ENCODE measurements at regions not wholly inside any gene's neighbourhood (a gene's known extent, or its start where the extent isn't known, plus 50 kb on each side); places are given as distances from the start of the nearest gene placed in this dataset.

DNA sequence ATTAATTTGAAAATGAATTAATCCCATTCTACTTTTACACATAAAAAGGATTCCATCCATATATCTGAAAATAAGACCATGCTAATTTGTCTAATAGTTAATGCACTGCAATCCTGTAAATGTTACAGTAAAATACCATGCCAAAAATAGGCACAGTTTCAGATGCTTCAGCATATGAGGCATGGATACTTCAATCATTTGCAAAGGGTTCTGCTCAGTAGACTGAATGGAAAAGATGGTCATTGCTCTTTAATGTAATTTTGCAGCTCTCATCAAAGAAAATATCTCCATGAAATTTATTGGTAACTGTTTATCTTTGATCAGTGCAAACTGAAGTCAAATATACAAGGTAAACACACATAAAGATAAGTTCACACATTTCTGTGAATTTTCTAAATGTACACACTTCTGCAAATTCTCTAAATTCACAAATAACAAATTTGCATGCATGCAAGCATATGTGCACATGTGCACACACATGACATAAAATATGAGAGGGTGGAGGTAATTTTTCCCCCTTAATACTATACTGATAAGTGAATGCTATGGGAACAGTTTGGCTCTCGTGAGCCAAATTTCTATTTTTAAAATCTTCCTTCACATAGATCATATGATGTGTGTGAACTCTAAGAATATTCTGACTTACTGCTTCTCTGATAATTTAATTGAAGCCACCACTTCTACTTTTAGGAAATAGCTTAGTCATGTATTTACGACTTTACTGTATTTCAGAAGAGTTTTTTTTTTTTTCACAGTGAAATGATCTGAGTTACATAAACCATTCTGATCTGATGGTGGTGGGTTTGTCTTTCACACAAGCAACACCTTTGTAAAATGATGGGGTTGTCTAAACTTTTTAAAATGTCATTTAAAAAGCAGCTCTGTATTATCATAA, 996.8 kb upstream of the CITED2 start:
- H3K4me3 ChIP-seq (ENCODE audit: low read depth, low read length): no peak overlapping the region
- TF ChIP-seq, protein P1, sequence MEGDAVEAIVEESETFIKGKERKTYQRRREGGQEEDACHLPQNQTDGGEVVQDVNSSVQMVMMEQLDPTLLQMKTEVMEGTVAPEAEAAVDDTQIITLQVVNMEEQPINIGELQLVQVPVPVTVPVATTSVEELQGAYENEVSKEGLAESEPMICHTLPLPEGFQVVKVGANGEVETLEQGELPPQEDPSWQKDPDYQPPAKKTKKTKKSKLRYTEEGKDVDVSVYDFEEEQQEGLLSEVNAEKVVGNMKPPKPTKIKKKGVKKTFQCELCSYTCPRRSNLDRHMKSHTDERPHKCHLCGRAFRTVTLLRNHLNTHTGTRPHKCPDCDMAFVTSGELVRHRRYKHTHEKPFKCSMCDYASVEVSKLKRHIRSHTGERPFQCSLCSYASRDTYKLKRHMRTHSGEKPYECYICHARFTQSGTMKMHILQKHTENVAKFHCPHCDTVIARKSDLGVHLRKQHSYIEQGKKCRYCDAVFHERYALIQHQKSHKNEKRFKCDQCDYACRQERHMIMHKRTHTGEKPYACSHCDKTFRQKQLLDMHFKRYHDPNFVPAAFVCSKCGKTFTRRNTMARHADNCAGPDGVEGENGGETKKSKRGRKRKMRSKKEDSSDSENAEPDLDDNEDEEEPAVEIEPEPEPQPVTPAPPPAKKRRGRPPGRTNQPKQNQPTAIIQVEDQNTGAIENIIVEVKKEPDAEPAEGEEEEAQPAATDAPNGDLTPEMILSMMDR (IDR thresholded peaks at IDR 0.05; ENCODE audit: insufficient read depth, low read length): no peak
- peak; percentile 26 for DNase-seq (ENCODE audit: low read depth)

DNA sequence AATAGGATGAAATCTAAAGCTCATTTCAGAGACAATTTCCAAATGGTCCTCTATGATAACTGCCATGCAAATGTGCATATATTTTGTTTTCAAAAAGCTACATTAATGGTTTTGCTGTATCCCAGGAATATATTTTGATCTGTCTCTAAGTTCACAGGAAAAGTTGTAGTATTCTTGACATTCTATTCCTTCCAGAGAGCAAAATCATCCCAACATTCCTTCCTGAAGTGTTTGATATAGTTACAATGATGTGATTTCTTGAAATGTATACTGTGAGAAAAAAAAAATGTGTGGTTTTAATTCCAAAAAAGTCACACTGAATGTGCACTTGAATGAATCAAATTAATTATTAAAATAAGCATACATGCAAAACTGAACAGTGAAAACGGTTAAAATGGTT, 996.0 kb upstream of the CITED2 start:
- no peak overlapping the region for H3K4me3 ChIP-seq (ENCODE audit: low read depth, low read length)
- TF ChIP-seq, protein P1 (IDR thresholded peaks at IDR 0.05; ENCODE audit: insufficient read depth, low read length): no peak
- DNase-seq (ENCODE audit: low read depth): no peak

DNA sequence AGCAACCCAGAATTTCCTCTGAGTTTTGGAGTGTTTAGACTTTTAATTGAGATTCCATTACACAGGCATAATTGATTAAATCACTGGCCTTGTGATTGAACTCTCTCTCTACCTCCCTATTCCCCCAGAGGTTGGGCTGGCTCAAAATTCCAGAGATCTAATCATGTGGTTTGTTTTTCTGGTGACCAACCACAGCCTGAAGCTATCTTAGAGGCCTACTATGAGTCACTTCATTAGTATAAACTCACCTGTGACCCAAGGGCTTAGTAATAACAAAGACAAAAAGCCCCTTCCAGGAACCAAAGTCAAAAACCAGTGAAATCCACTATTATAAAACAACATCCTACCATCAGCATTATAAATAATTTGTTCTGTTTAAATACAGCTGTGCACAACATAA, 992.5 kb upstream of the CITED2 start:
- TF ChIP-seq, protein P1 (IDR thresholded peaks at IDR 0.05; ENCODE audit: insufficient read depth, low read length): no peak
- no peak overlapping the region for H3K4me3 ChIP-seq (ENCODE audit: low read depth, low read length)
- DNase-seq (ENCODE audit: low read depth): peak; percentile 54

DNA sequence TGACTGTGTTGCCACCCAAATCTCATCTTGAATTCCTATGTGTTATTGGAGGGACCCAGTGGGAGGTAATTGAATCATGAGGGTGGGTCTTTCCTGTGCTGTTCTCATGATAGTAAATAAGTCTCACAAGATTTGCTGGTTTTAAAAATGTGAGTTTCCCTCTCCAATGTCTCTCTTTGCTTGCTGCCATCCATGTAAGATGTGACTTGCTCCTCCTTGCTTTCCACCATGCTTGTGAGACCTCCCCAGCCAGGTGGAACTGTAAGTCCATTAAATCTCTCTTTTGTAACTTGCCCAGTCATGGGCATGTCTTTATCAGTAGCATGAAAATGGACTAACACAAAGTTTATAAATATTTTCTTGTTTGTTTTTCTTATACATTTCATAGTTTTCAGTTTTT, 990.5 kb upstream of the CITED2 start:
- TF ChIP-seq, protein P1 (IDR thresholded peaks at IDR 0.05; ENCODE audit: insufficient read depth, low read length): no peak
- H3K4me3 ChIP-seq (ENCODE audit: low read depth, low read length): no peak overlapping the region
- DNase-seq (ENCODE audit: low read depth): no peak

DNA sequence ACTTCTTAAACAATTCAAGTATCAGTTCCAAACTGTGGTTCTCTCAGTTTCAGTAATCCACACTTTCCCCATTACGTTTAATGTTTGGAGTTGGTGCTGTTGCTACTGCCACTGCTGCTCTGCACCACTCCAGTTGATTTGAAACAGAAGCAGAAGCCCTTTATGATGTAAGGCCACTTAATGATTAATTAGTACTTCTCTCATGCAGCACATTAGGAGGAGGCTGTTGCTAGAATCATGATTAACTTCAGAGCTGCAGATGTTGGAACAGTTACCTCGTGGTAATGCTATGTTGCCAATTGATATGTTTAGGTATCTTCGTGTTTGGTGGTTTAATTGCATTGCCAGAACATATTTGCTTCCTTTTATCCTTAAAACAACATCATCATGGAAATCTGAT, 986.2 kb upstream of the CITED2 start:
- TF ChIP-seq, protein P1 (IDR thresholded peaks at IDR 0.05; ENCODE audit: insufficient read depth, low read length): no peak
- no peak for DNase-seq (ENCODE audit: low read depth)
- H3K4me3 ChIP-seq (ENCODE audit: low read depth, low read length): no peak overlapping the region

DNA sequence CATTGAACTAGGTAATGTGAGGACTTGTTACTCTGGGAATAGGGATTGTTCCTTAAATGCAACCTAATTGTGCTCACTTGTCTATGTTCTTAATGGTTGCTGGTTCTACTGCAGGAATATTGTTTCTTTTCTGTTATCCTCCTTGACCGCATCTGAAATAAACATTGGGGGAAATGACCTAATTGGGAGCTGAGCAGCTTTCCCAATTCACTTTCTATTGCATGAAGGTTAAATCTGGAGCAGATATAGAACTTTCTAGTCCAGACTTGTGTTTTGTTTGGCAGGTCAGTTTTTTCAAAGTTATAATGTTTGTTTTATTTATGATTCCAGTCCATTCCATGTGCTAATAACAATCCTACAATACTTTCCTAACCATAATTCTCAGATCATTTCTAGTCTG, 981.0 kb upstream of the CITED2 start:
- no peak overlapping the region for H3K4me3 ChIP-seq (ENCODE audit: low read depth, low read length)
- TF ChIP-seq, protein P1 (IDR thresholded peaks at IDR 0.05; ENCODE audit: insufficient read depth, low read length): no peak
- no peak for DNase-seq (ENCODE audit: low read depth)
